ENCODE measurements at regions not wholly inside any gene's neighbourhood (a gene's known extent, or its start where the extent isn't known, plus 50 kb on each side); places are given as distances from the start of the nearest gene placed in this dataset.

DNA sequence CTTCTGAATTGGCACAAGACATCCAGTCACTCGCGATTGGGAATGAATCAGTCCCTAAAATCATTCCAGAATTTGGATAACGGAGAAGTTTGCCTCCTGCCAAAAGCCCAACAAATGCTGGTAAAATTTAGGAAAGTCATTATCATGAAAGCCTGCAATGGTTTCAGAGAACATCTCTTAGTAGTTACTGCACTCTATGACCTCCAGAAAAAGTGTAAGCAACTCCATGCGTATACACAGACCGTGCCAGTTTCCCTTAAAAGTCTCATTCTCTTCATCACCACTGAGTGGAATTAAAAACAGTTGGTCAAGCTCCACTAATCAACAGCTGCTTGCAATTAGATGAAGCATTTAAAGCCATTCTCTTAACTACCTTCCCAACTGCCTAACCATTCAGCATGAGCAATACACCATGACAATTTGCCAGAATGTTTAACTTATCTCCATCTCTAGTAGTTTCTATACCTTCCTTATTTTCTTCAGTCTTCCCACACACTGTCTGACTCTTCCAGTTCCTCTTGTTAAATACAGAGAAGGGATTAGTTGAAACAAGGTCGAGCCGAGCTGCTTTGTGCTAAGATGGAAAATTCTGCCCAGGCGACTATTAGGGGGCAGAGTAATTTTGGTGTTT is 183.6 kb upstream of the PRDM1 start:
- no peak for DNase-seq

DNA sequence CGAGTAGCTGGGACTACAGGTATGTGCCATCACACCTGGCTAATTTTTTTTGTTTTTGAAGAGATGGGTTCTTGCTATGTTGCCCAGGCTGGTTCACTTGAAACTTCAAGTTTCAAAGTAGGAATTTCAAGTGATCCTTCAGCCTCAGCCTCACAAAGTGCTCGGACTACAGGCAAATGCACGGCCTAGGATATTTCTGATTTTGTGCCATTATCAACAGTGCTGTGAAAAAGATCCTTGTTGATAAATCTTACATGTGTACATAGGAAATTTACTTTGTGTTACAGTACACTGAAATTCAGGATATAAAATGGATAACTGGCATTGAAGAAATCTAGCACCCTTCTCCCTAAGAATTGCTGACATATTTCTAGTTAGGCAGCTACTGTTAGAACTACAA is 184.6 kb upstream of the PRDM1 start:
- no peak for DNase-seq

DNA sequence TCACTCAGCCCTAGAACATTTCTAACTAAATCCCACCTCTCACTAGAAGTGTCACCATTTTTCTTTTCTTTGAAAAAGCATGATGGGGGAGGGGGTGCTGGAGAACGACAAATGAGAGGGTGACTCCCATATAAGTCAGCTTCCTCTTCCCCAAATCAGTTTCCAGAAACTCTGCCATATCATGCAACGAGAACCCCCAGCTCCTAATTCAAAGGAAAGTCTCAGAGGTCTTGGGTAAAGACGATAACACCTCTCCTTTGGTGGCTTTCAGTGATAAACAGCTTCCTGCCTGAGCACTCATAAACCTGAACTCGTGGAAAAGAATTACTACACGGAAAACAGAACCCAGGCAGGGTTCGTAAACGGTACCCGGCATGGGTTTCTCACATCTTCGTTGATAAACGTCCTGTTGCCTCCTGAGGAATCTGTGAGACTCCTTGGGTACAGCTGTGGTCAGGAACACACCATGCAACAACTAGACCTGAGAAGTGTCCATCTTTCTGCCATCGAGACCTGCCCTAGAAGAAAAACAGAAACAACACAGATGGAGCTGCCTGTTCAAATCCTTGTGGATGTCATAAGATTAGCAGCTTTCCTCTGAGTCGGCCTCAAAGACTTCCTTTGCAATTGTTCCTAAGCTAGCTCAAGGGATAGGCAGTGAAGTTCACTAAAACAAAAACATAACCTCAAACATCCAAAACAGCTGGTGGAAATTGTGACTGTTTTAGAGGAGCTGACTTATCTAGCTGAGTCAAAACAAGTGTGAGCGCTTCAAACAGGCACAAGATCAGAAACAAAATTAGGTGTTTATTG is 185.8 kb upstream of the PRDM1 start:
- peak; percentile 67 for DNase-seq

DNA sequence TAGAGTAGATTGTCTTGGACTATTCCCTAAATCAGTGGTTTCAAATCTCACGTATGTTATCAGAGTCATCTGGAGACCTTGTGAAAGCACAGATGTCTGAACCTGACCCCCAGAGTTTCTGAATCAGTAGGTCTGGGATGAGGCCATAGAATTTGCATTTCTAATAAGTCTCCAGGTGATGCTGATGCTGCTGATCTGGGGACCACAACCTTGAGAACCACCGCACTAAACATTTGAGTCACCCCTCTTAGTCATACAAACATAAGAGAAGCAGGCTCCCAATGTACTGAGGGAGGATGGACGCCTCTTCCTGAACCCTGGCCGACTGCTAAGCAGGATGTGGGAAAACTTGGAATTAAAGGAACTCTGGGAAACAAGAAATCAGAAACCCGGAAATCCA is 187.8 kb upstream of the PRDM1 start:
- DNase-seq, result no peak

DNA sequence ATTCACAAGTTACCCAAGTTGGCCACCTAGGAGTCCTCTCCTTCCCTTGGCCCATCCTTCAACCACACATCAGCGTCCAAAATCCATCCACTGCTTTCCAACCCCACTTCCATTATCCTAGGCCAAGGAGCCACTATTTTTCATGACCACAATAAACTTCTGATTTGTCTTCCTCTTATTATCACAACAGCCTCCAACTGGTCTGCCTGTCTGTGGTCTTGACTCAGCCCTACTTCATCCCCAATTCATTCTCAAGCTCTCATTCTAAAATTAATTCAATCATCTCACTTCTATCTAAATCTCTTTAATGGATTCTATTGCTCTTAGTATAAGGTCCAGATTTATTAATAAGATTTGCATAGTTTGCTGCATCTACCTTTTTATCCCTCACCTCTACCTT is 189.0 kb upstream of the PRDM1 start:
- no peak for DNase-seq

DNA sequence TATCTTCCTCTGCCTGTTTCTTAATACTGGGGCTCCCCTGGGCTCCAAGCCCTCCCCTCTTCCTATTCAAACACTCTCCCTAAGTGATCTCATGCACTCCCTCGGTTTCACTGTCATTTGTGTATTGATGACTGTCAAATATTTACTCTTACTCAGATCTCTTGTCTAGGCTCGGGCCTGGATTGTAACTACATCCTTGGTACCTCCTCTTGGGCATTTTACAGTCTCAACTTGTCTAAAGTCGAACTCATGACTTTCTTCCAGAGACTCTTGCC is 189.4 kb upstream of the PRDM1 start:
- DNase-seq, result no peak

DNA sequence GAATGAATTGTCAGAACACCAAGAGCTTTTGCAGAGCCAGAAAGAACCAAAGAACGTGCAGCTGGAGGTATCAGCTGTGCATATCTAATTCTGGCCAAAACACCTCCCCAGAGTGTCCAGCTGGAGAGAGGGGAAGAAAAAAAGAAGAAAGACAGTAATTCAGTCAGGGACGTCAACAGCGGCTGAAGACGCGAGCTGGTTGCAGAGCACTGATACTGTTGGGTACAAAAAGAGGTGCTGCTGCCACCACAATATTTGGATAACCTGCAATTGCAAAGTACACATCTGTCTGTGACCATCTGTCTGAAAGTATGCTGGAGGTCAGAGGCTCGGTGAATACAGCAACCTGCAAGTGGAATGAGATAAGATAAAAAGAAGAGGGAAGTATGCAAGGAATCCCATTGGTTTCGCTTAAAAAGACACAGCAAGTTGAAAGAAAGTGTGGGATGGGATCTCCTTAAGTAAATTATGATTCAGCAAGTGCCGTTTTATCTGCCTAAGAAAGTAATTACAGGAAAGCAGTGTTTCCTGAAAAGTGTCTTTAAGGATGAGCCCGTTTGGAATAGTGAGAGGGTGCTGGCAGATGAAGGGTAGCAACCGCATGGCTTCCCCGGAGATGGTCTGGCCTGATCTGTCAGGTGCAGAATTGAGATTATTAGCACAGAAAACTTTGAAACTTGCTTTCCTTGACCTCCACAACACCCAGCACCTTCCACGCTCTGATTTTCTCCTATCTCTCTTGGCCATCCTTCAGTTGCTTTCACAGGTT is 189.9 kb upstream of the PRDM1 start:
- DNase-seq, result no peak

DNA sequence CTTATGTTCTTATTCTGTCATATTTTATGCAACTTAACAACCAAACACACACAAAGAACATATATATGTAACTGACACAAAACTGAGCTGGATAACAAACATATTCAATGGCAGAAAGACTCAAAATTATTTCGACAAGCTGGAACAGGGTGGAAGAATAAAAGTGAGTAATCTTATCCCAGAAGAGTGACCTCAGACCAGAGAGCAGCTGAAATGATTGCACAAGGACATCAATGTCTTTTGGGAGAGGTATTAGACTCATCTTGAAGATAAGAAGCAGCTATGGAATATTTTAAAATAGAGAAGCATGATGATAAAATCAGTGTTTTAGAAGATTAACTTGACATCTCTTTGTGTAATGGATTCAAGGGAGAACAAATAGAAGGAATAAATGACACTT is 191.6 kb upstream of the PRDM1 start:
- DNase-seq, result no peak

DNA sequence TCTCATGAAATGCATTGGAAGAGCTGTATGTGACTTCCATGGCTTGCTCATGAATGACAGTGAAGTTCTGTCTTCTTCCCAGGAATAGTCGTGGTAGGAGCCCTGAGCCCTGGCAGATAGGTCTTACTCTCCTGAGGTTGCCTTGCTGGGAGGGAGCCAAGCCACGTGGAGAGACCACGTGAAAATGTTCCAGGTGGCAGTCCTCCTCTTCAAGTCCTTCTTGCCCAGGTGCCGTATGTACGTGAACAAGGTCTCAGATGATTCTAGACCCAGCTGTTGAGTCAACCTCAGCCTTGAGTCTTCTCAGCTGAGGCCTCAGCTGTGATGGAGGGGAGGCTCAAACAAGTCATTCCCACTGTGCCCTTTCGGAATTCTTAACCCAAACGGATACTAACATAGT is 192.4 kb upstream of the PRDM1 start:
- no peak for DNase-seq

DNA sequence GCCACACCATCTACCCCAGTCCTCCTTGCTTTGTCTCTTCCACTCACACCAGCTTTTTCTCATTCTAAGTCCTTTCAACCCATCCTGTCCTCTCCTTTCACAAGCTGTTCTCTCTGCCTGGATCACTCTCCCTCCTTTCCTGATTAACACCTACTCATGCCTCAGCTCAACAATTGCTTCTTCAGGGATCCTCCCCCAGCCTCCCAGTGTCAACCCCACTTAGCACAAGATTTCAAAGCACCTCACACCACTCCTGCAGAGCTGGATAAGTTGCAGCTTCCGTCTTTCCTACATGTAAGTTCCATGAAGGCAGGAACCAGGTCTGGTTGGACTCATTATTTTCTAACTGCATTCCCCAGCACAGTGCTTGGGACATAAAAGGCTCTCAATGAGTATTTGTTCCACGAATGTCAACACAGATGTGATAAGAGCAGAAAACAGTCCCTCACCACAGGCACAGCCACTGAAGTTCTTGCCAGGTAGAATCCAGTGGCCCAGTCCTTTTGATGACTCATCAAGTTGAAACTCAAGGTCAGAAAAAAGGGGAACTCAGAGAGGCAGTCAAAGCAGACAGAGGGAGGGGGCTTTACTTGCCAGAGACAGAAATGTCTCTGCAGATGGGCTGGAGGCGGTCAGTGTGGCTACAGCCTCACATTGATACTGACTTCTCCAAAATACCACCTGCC is 193.4 kb upstream of the PRDM1 start:
- DNase-seq, result no peak

DNA sequence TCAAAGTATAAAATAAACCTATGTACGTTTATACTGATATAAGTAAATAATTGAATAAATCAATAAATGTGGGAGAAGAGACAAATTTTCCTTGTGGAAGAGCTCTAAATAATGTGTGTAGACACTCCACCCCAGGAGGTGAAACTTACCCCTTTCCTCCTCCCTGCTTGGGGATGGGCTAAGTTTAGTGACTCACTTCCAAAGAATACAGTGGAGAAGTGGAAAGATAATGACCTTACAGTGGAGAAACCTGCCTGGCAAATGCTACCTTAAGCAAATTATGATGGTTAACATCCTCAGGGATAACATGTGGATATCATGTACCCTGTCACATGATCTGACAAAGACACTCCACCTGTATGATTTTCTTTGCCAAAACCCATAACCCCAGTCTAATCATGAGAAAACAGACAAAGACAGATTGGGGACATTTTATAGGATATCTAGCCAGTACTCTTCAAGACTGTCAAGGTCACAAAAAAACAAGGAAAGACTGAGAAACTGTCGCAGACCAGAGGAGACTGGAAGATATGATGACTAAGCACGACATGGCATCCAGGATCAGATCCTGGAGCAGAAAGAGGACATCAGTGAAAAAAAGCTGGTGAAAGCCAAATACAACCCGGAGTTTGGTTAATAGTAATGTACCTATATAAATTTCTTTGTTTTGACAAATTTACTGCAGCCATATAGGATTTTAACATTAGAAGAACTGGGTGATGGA is 195.5 kb upstream of the PRDM1 start:
- DNase-seq, result no peak

DNA sequence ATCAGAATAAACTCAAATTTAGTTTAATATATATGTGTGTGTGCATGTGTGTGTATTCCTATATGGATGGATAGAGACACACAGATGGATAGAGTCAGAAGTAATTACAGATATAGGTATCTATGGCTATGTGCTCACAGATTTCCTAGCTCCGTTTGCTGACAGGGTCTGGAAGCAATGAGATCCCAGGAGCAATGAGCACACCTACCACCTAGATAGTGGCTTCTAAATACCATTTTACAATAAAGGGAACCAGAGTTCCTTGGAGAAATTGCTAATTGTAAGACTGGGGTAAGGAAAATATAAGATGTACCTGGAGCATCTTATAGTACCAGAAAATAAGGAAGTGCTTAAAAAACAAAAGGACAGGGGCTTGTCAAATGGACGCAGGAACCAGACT is 196.2 kb upstream of the PRDM1 start:
- DNase-seq, result no peak

DNA sequence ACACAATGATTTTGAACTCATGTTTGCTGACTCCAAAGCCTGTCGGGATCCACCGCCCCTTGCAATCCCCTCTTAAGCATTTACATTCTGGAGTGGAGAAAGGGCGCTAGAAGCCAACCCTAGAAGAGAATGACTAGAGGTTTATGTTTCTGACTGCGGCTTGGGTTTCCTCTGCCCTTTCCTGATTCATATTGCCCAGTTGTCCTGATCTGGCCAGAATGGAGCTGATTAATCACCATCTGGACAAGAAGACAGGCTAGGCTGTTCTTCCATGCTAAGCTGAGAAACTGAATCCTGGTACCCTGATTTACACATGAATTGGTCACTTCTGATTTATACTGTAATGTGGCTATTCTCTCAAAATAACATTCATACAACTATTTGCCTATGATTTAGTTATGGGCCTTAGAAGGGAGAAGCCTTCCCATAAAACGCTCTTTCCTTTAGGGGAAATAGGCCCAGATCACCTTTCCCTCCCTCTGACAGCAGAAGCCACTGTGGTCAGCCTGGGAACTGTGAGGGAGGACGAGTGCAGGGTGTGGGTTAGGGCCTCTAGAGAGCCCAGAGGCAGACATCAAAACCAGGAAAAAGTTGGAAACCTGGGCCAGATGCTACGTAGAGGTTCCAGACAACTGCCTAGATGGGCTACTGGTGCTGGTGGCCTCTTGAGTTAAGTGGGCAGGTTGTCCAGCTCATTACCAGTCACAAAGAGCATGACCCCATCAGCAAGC is 199.2 kb upstream of the PRDM1 start:
- no peak for DNase-seq

DNA sequence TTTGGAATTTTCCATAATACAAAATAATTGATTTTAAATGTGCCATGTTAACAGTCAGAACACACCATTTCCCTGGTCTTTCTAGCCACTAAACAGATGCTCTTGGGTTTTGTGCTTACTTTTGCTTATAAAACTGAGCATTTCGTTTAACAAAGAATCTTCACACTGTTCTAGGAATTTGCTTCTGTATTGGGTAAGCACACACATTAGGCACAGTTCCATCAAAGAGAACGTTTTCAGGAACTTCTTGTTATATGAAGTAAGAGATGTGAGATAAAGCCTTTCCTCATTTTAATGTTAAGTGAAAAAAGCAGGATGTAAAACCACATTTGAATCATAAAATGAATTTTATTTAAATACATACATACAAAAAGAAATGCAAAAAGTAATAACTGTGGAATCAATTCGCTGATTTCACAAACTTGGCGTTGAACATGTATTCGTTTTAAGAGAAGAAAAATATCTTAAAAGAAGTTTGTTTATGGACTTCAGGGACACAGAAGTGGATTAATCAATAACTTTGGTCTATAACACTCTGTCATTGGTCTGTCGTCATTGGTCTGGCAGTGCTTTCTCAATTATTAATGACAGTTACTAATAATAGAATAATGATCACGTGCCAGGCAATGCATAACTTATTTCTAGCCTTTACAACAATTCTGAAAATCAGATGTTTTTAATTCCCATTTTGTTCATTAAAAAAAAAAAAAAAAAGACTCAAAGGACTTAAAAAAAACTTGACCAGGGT is 199.9 kb upstream of the PRDM1 start:
- no peak for DNase-seq

DNA sequence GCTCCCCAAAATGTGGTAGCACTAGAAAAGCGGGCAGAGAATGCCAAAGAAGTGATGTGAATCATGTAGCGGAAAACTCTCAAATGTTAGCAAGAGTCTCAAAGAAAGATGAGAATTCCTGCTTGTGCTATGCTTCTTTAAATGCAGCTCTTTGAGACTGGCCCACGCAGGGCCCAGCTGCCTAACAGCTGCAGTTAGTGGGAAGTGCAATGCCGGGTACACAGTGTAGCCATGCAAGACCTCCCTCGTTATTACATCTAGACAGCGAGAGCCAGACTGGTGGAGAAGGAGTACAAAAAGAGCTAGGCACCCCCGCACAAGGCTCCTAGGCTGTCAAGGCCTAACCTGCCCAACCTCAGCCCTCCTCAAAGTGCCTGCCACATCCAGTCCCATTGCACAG is 201.7 kb upstream of the PRDM1 start:
- DNase-seq, result no peak

DNA sequence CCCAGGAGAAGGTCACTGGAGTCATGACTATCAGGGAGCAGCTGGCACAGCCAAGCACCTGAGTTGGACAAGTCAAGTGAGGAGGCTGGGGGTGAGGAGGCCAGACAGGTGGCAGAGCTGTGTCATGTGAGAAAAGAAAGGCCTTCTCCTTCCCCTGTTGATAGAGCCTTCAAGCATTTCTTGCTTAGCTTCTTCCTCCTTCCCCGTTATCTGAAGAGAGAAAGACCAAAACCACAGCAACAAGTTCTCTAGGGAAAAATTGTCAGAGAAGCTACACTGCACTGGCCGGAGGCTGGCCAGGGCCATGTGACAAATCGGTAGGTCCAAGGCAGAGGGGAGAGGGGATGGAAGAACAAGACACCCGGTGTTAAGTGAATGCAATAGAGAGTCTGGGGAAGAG is 202.1 kb upstream of the PRDM1 start:
- DNase-seq, result no peak

DNA sequence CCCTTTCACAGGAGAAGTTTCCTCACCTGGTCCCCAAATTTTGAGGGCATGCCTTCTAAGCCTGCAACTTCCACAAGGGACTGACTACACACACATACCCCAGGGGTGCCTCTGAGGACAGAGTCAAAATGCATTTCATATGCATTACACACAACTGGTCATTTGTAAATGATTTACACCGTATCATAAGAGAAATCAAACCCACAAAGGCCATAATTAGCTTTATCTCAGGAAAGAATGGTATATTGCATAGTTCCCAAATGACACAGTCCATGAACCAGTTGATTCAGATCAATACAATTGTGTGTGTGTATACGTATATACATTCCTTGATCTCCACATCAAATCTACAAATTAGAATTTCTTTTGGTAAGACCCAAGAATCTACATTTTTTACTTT is 203.3 kb upstream of the PRDM1 start:
- no peak for DNase-seq

DNA sequence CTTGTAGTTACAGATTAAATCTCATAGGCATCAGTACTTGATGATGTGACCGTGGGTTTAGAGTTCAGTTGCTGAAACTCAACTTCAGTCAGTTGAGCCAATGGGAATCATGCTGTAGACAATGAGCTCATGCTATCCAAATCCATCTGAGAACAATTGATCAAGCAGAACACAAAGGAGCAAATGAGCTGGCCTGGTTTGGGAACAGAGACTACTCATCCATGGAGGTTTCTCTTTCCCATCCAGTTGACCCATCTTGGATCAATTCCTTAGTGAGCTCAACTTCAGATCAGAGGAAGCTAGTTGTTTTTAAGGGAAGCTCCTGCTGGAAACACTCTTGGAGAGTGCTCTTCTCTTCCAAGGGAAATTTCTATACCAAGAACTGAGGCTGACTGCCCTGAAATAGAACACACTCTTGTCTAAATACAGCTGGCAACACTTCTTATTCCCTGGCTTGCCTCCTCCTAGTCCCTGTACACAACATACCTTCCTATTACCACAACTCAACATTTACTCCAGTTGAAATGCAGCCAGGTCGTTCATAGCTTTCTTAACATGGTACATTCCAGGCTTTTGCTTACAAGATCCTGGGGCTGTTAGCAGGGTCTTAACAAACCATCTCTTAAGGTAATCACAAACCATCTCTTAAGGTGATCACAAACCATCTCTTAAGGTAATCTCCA is 203.9 kb upstream of the PRDM1 start:
- DNase-seq, result no peak

DNA sequence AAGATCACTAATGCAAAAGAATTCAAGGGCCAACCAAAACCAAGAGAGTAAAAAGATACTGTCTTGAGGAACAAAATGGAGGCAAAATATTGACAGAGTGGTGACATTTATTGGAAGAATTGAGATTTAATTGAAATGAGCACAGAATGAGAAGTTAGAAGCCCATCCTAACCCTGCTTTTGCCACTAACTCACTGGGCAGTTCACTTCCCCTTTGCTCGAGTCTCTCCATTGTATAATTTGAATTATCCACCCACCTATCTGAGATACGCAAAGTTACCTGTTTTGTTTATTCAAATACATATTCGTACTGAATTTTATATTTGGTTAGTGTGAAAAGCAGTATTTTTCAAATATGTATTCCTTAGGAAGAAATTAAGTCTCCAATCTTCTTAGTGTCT is 204.5 kb upstream of the PRDM1 start:
- DNase-seq, result no peak

DNA sequence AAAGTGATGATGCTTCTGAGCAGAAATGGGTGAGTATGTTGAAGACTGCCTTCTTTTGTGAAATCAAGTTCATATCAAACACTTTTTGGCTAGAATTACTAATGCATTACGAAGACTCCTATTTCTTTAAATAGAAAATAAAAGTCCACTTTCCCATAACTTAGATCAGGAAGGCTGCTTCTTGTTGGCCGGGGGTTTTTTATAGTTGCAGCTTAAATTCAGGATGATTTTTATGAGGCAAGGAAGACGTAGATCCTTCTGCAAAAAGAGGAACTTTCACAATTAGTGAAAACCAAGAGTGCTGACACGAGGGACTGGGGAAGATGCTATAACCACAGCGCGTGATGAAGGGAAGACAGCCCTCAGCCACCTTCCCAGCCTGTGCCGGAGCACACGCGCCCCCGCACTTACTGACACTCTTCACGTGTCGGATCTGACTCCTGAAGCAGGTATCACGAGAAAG is 206.1 kb upstream of the PRDM1 start:
- DNase-seq, result no peak

DNA sequence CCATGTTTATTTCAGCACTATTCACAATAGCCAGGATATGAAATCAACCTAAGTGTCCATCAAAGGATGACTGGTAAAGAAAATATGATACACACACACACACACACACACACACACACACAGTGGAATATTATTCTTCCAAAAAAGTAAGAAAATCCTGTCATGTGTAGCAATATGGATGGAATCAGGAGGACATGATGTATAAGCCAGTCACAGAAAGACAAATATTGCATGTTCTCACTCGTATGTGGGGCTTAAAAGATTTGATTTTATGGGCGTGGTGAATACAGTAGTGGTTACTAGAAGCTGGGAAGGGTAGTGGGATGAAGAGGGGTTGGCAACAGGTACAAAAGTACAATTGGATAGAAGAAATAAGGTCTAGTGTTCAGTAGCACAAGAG is 207.0 kb upstream of the PRDM1 start:
- DNase-seq, result no peak

Measured in dermis blood vessel endothelial cell (primary cell).